ENCODE measurements at regions not wholly inside any gene's neighbourhood (a gene's known extent, or its start where the extent isn't known, plus 50 kb on each side); places are given as distances from the start of the nearest gene placed in this dataset.

- no TSS peak for BruUV-seq (replicated peaks)
- no peak overlapping the region for H3K56ac ChIP-seq (ENCODE audit: extremely low read depth, insufficient read depth, low read length)
- dilution Hi-C loops (cut with HindIII; ENCODE audit: low sequenced_read_pairs, unreplicated experiment) (no loop called here), in situ Hi-C loops (cut with MboI; ENCODE audit: low sequenced_read_pairs) (no loop called here), intact Hi-C loops (cut with micrococcal nuclease) (no loop called here)
- H4K20me1 ChIP-seq (ENCODE audit: insufficient read depth, low read length) = no peaks in the 10 kb centered on the region
- H3K14ac ChIP-seq (replicated peaks; ENCODE audit: low read depth, low read length) = no peak overlapping the region
- no peak overlapping the region for H3K4me3 ChIP-seq (ENCODE audit: insufficient read depth, low read depth, low read length)
- no peaks in the 10 kb centered on the region for H3K9me1 ChIP-seq (ENCODE audit: insufficient read depth, low read length)
- no peak overlapping the region for H4K8ac ChIP-seq (ENCODE audit: low read depth in 2 of 2, low read length in 2 of 2)
- no peaks in the 10 kb centered on the region for H3K79me1 ChIP-seq (ENCODE audit: low read depth in 1 of 2, low read length in 2 of 2)
- POLR2A ChIA-PET (ENCODE audit: unreplicated experiment) = no interaction called here
- H3K27me3 ChIP-seq (ENCODE audit: control insufficient read depth, insufficient read depth, low read length) = no peaks in the 10 kb centered on the region
- no peak overlapping the region for H2BK5ac ChIP-seq (ENCODE audit: low read depth, low read length, poor library complexity, severe bottlenecking)
- no peak overlapping the region for H3K23ac ChIP-seq (ENCODE audit: low read depth, low read length)
- no peak overlapping the region for H2BK20ac ChIP-seq (ENCODE audit: low read depth, low read length)
- H2AK5ac ChIP-seq (ENCODE audit: low read depth, low read length) = no peak overlapping the region
- no peak overlapping the region for H4K5ac ChIP-seq (ENCODE audit: low read depth, low read length)
- no peak overlapping the region for H3K18ac ChIP-seq (ENCODE audit: low read depth, low read length)
- H3K4me1 ChIP-seq (ENCODE audit: control insufficient read depth, insufficient read depth, low read length) = no peaks in the 10 kb centered on the region
- H3K4ac ChIP-seq (ENCODE audit: low read depth, low read length) = no peak overlapping the region
- no peaks in the 10 kb centered on the region for H3K36me3 ChIP-seq (ENCODE audit: control insufficient read depth, insufficient read depth, low read length)
- no peak overlapping the region for H2AK9ac ChIP-seq (replicated peaks; ENCODE audit: low read depth, low read length, poor library complexity)
- no peak overlapping the region for H2BK120ac ChIP-seq (ENCODE audit: low read depth, low read length)
- no peak overlapping the region for H3K27ac ChIP-seq (ENCODE audit: insufficient read depth, low read length)
- H4K91ac ChIP-seq (ENCODE audit: insufficient read depth, low read depth, low read length) = no peak overlapping the region
- no peak overlapping the region for H2AFZ ChIP-seq (replicated peaks; ENCODE audit: low read length, poor library complexity)
- TF ChIP-seq SMC3 (IDR thresholded peaks at IDR 0.05; ENCODE audit: low read depth, low read length) = no peak
- no peak for TF ChIP-seq FOS (IDR thresholded peaks at IDR 0.05; ENCODE audit: low read depth, low read length)
- TF ChIP-seq CEBPB (IDR thresholded peaks at IDR 0.05; ENCODE audit: low read depth, low read length) = no peak
- ATAC-seq (ENCODE audit: low read depth) (no peak), DNase-seq (no peak)
- H2BK15ac ChIP-seq (ENCODE audit: low read depth, low read length) = no peak overlapping the region
- H3K9me3 ChIP-seq (ENCODE audit: control insufficient read depth, insufficient read depth, low read length) = no peaks in the 10 kb centered on the region
- CTCF ChIA-PET = interaction anchor here (0.7 kb wide), 1 partner anchor 29 kb away, joined by 3 read pairs; no protein-coding TSS in a partner anchor
- H3K4me2 ChIP-seq (ENCODE audit: low read depth, low read length) = no peak overlapping the region
- H3K9ac ChIP-seq (ENCODE audit: low read depth, low read length) = no peak overlapping the region
Measured at GRCh38 chr13:34437873-34438272, 504.2 kb upstream of the NBEA start.

Measured in IMR-90 (cell line).